ENCODE measurements at regions not wholly inside any gene's neighbourhood (a gene's known extent, or its start where the extent isn't known, plus 50 kb on each side); places are given as distances from the start of the nearest gene placed in this dataset.

DNA sequence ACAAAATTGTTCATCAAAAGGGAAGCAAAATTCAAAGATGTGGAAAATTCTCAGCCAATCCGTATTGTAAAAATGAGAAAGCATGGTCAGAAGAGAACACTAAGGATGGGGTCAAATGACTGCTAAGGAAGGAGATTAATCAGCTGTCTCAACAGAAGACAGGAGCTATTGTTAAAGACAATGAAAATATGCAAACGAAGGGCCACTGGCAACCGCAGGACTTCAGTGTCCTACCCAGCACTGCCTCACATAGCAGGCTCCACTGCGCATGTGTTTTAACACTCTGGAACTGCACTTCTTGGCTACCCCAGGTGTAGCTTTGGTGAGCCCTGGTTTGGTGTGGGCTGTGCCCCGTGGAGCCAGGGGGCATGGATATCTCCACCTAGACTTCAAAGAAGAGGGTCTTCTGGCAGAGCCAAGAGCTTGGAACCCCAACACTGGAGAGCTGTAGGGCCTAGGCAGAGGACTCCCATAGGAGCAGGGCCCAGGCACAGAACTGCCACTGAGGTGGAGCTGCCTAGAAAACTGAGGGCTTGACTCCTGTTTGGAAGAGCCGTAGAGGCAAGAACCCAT is 176.2 kb upstream of the GDF10 start:
- Histone ChIP-seq H3K9ac (ENCODE audit: low read depth in 1 of 2, low read length in 2 of 2) (no peak overlapping the region), H3K9me3 (ENCODE audit: control insufficient read depth in 4 of 4, low read length in 3 of 4) (no peaks in the 10 kb centered on the region), H3K27ac (ENCODE audit: low read depth in 1 of 2, low read length in 2 of 2) (no peak overlapping the region), H3K27me3 (ENCODE audit: control insufficient read depth in 4 of 4, insufficient read depth in 4 of 4, low read length in 3 of 4) (no peaks in the 10 kb centered on the region), H3K36me3 (ENCODE audit: control insufficient read depth in 4 of 4, insufficient read depth in 3 of 4, low read depth in 1 of 4, low read length in 3 of 4) (no peaks in the 10 kb centered on the region), H3K4me1 (ENCODE audit: control insufficient read depth in 4 of 4, insufficient read depth in 4 of 4, low read length in 3 of 4) (no peaks in the 10 kb centered on the region), H3K4me3 (ENCODE audit: low read depth in 1 of 3, low read length in 3 of 3) (no peak overlapping the region)
- no peak for DNase-seq (ENCODE audit: low spot score)
- WGBS, result 87% methylated on average over 6 of the region's 6 CpGs
- TF ChIP-seq FOXA2 (IDR thresholded peaks at IDR 0.05) (no peak), FOXA1 (IDR thresholded peaks at IDR 0.05) (no peak), HNF4A (conservative IDR thresholded peaks at IDR 0.05) (no peak), JUND (IDR thresholded peaks at IDR 0.05) (no peak), SP1 (IDR thresholded peaks at IDR 0.05) (no peak), EGR1 (IDR thresholded peaks at IDR 0.05; ENCODE audit: low read depth in 2 of 2) (no peak), GABPA (IDR thresholded peaks at IDR 0.05 in 1 of 2, conservative IDR thresholded peaks at IDR 0.05 in 1 of 2) (no peak), HNF4G (IDR thresholded peaks at IDR 0.05) (no peak), TAF1 (conservative IDR thresholded peaks at IDR 0.05) (no peak)
- TF ChIP-seq, protein P1, sequence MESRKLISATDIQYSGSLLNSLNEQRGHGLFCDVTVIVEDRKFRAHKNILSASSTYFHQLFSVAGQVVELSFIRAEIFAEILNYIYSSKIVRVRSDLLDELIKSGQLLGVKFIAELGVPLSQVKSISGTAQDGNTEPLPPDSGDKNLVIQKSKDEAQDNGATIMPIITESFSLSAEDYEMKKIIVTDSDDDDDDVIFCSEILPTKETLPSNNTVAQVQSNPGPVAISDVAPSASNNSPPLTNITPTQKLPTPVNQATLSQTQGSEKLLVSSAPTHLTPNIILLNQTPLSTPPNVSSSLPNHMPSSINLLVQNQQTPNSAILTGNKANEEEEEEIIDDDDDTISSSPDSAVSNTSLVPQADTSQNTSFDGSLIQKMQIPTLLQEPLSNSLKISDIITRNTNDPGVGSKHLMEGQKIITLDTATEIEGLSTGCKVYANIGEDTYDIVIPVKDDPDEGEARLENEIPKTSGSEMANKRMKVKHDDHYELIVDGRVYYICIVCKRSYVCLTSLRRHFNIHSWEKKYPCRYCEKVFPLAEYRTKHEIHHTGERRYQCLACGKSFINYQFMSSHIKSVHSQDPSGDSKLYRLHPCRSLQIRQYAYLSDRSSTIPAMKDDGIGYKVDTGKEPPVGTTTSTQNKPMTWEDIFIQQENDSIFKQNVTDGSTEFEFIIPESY (IDR thresholded peaks at IDR 0.05), result no peak

DNA sequence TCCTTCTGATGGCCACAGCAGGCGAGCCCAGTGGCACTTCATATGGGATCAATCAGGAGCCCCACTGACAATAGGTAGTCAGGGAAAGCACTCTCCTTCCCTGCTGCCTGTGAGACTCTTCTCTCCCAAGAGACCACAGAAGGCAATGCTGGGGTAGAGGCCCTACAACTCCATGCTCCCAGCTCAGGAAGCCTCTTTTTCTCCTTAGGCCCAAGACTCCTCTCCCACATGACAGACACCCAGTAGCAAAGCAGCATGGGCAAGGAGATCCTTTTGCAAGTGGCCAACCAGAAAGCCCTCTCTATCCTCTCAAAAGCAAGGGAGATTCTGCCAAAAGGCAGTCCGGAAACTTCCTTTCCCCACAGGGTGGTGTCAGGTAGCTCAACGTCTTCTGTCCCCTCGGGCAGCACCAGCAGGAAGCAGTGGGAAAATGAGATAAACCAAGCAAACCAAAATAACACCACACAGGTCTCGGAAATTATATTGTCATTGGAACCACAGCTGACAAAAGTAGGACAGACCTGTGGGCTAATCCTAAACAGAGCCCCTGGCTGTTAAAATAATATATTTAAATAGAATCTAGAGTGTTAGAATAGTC is 172.7 kb upstream of the GDF10 start:
- Histone ChIP-seq H3K27me3 (ENCODE audit: control insufficient read depth in 4 of 4, insufficient read depth in 4 of 4, low read length in 3 of 4) (no peaks in the 10 kb centered on the region), H3K9me3 (ENCODE audit: control insufficient read depth in 4 of 4, low read length in 3 of 4) (no peaks in the 10 kb centered on the region), H3K9ac (ENCODE audit: low read depth in 1 of 2, low read length in 2 of 2) (no peak overlapping the region), H3K4me3 (ENCODE audit: low read depth in 1 of 3, low read length in 3 of 3) (no peak overlapping the region), H3K27ac (ENCODE audit: low read depth in 1 of 2, low read length in 2 of 2) (no peak overlapping the region), H3K36me3 (ENCODE audit: control insufficient read depth in 4 of 4, insufficient read depth in 3 of 4, low read depth in 1 of 4, low read length in 3 of 4) (no peaks in the 10 kb centered on the region), H3K4me1 (ENCODE audit: control insufficient read depth in 4 of 4, insufficient read depth in 4 of 4, low read length in 3 of 4) (no peaks in the 10 kb centered on the region)
- no peak for DNase-seq (ENCODE audit: low spot score)
- WGBS, result 65% methylated on average over 5 of the region's 5 CpGs
- TF ChIP-seq, protein P2, sequence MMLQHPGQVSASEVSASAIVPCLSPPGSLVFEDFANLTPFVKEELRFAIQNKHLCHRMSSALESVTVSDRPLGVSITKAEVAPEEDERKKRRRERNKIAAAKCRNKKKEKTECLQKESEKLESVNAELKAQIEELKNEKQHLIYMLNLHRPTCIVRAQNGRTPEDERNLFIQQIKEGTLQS (IDR thresholded peaks at IDR 0.05), result no peak
- TF ChIP-seq FOXA2 (IDR thresholded peaks at IDR 0.05) (no peak), RAD21 (IDR thresholded peaks at IDR 0.05) (no peak), GABPA (IDR thresholded peaks at IDR 0.05 in 1 of 2, conservative IDR thresholded peaks at IDR 0.05 in 1 of 2) (no peak), TAF1 (conservative IDR thresholded peaks at IDR 0.05) (no peak), EGR1 (IDR thresholded peaks at IDR 0.05; ENCODE audit: low read depth in 2 of 2) (no peak), JUND (IDR thresholded peaks at IDR 0.05) (no peak)
- TF ChIP-seq, protein P3, sequence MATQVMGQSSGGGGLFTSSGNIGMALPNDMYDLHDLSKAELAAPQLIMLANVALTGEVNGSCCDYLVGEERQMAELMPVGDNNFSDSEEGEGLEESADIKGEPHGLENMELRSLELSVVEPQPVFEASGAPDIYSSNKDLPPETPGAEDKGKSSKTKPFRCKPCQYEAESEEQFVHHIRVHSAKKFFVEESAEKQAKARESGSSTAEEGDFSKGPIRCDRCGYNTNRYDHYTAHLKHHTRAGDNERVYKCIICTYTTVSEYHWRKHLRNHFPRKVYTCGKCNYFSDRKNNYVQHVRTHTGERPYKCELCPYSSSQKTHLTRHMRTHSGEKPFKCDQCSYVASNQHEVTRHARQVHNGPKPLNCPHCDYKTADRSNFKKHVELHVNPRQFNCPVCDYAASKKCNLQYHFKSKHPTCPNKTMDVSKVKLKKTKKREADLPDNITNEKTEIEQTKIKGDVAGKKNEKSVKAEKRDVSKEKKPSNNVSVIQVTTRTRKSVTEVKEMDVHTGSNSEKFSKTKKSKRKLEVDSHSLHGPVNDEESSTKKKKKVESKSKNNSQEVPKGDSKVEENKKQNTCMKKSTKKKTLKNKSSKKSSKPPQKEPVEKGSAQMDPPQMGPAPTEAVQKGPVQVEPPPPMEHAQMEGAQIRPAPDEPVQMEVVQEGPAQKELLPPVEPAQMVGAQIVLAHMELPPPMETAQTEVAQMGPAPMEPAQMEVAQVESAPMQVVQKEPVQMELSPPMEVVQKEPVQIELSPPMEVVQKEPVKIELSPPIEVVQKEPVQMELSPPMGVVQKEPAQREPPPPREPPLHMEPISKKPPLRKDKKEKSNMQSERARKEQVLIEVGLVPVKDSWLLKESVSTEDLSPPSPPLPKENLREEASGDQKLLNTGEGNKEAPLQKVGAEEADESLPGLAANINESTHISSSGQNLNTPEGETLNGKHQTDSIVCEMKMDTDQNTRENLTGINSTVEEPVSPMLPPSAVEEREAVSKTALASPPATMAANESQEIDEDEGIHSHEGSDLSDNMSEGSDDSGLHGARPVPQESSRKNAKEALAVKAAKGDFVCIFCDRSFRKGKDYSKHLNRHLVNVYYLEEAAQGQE (IDR thresholded peaks at IDR 0.05), result no peak

Data from liver (tissue), 7 donors.